ENCODE measurements at regions not wholly inside any gene's neighbourhood (a gene's known extent, or its start where the extent isn't known, plus 50 kb on each side); places are given as distances from the start of the nearest gene placed in this dataset.

DNA sequence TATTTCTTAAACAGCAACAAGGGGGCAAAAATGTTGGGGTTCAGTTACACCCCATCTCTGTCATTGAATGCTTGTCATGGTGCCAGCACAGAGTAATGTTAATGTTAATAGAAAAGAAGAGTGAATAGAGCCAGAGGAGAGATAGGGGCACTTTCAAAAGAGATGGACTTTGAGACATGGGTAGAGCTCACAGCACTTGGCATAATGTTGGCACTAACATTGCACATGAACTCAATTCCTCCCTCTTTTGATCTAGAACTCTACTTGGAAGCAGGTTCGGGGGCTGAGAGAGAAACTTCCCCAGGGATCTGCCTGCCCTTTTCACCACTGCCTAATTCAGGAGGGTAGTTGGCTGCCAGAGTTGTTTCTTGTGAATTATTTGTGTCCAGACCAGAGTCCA is 188.0 kb upstream of the ADRA1D start:
- no peaks in the 10 kb centered on the region for H3K36me3 Mint-ChIP-seq (ENCODE audit: low read depth)
- H3K4me1 Mint-ChIP-seq (ENCODE audit: low read depth) = no peaks in the 10 kb centered on the region
- H3K27ac ChIP-seq (ENCODE audit: low read depth in 1 of 2, low read length in 2 of 2) = no peak overlapping the region
- no peaks in the 10 kb centered on the region for H3K27me3 Mint-ChIP-seq
- no peaks in the 10 kb centered on the region for H3K9me3 ChIP-seq (ENCODE audit: control insufficient read depth in 1 of 2, insufficient read depth in 1 of 2, low read length in 2 of 2)
- no peak overlapping the region for H3K4me3 Mint-ChIP-seq
- ChIA-PET CTCF (no interaction called here), POLR2A (no interaction called here)
- DNase-seq = no peak
- no peaks in the 10 kb centered on the region for H3K9me3 Mint-ChIP-seq
- no peaks in the 10 kb centered on the region for H3K36me3 ChIP-seq (ENCODE audit: insufficient read depth, low read length)
- intact Hi-C loops (cut with DNase I, micrococcal nuclease) = no loop called here
- no peak overlapping the region for H3K4me3 ChIP-seq (ENCODE audit: low read length)
- H3K27ac Mint-ChIP-seq = no peak overlapping the region
- ATAC-seq (ENCODE audit: poor library complexity) = no peak
- TF ChIP-seq, protein P1, sequence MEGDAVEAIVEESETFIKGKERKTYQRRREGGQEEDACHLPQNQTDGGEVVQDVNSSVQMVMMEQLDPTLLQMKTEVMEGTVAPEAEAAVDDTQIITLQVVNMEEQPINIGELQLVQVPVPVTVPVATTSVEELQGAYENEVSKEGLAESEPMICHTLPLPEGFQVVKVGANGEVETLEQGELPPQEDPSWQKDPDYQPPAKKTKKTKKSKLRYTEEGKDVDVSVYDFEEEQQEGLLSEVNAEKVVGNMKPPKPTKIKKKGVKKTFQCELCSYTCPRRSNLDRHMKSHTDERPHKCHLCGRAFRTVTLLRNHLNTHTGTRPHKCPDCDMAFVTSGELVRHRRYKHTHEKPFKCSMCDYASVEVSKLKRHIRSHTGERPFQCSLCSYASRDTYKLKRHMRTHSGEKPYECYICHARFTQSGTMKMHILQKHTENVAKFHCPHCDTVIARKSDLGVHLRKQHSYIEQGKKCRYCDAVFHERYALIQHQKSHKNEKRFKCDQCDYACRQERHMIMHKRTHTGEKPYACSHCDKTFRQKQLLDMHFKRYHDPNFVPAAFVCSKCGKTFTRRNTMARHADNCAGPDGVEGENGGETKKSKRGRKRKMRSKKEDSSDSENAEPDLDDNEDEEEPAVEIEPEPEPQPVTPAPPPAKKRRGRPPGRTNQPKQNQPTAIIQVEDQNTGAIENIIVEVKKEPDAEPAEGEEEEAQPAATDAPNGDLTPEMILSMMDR (IDR thresholded peaks at IDR 0.05) = no peak
- peaks cover 2 to 7% of the 10 kb centered on the region in 2 experiments for H3K27me3 ChIP-seq (ENCODE audit: control insufficient read depth in 1 of 2, insufficient read depth in 2 of 2, low read length in 2 of 2)
- no peaks in the 10 kb centered on the region for H3K4me1 ChIP-seq (ENCODE audit: insufficient read depth, low read length)

- ATAC-seq (ENCODE audit: poor library complexity) = no peak
- ChIA-PET CTCF (no interaction called here), POLR2A (no interaction called here)
- Mint-ChIP-seq H3K27ac (no peak overlapping the region), H3K9me3 (no peaks in the 10 kb centered on the region), H3K4me3 (no peak overlapping the region), H3K36me3 (ENCODE audit: low read depth) (no peaks in the 10 kb centered on the region), H3K27me3 (no peaks in the 10 kb centered on the region), H3K4me1 (ENCODE audit: low read depth) (no peaks in the 10 kb centered on the region)
- H3K27me3 ChIP-seq (ENCODE audit: control insufficient read depth in 1 of 2, insufficient read depth in 2 of 2, low read length in 2 of 2) = peaks cover 2 to 7% of the 10 kb centered on the region in 2 experiments
- TF ChIP-seq, protein P1 (IDR thresholded peaks at IDR 0.05) = no peak
- intact Hi-C loops (cut with DNase I, micrococcal nuclease) = no loop called here
- no peak overlapping the region for H3K27ac ChIP-seq (ENCODE audit: low read depth in 1 of 2, low read length in 2 of 2)
- DNase-seq = no peak
- H3K9me3 ChIP-seq (ENCODE audit: control insufficient read depth in 1 of 2, insufficient read depth in 1 of 2, low read length in 2 of 2) = no peaks in the 10 kb centered on the region
- H3K4me3 ChIP-seq (ENCODE audit: low read length) = no peak overlapping the region
- no peaks in the 10 kb centered on the region for H3K36me3 ChIP-seq (ENCODE audit: insufficient read depth, low read length)
- no peaks in the 10 kb centered on the region for H3K4me1 ChIP-seq (ENCODE audit: insufficient read depth, low read length)
These were observed 186.8 kb upstream of the ADRA1D start for GRCh38 chr20:4435671-4436455.

DNA sequence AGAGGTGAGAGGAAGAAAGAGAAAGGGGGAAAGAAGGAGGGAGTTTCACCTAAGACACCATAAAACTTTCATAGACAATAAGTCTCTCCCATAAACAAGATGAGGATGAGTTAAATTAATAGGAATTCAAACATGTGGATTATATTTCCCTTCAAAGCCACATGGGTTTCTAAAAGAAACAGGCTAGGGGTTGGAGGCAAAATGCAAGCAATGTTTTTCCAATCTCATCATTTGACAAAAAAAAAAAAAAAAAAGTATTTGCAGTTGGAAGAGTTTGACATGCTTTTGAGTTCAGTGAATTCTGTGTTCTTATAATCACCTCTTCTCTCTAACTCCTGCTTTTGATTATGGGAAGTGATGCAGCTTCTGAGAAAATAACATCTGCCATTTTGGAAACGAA is 186.1 kb upstream of the ADRA1D start:
- ChIA-PET POLR2A (no interaction called here), CTCF (no interaction called here)
- H3K27ac Mint-ChIP-seq = no peak overlapping the region
- H3K36me3 Mint-ChIP-seq (ENCODE audit: low read depth) = no peaks in the 10 kb centered on the region
- no peak overlapping the region for H3K4me3 ChIP-seq (ENCODE audit: low read length)
- H3K4me1 ChIP-seq (ENCODE audit: insufficient read depth, low read length) = no peaks in the 10 kb centered on the region
- H3K36me3 ChIP-seq (ENCODE audit: insufficient read depth, low read length) = no peaks in the 10 kb centered on the region
- no peaks in the 10 kb centered on the region for H3K9me3 ChIP-seq (ENCODE audit: control insufficient read depth in 1 of 2, insufficient read depth in 1 of 2, low read length in 2 of 2)
- peaks cover 0 to 7% of the 10 kb centered on the region in 2 experiments for H3K27me3 ChIP-seq (ENCODE audit: control insufficient read depth in 1 of 2, insufficient read depth in 2 of 2, low read length in 2 of 2)
- ATAC-seq (ENCODE audit: poor library complexity) (no peak), DNase-seq (no peak)
- H3K4me3 Mint-ChIP-seq = no peak overlapping the region
- TF ChIP-seq, protein P1 (IDR thresholded peaks at IDR 0.05) = no peak
- no peaks in the 10 kb centered on the region for H3K9me3 Mint-ChIP-seq
- H3K4me1 Mint-ChIP-seq (ENCODE audit: low read depth) = no peaks in the 10 kb centered on the region
- H3K27me3 Mint-ChIP-seq = no peaks in the 10 kb centered on the region
- intact Hi-C loops (cut with DNase I, micrococcal nuclease) = no loop called here
- no peak overlapping the region for H3K27ac ChIP-seq (ENCODE audit: low read depth in 1 of 2, low read length in 2 of 2)
